GM19324 (cell line): ENCODE measurements at regions not wholly inside any gene's neighbourhood (a gene's known extent, or its start where the extent isn't known, plus 50 kb on each side); places are given as distances from the start of the nearest gene placed in this dataset.
"Not testable (repeated sequence)": the region's sequence is repeated elsewhere in the genome, so short reads cannot be mapped to it uniquely, and the experiment has no call there.

ENCODE experiments used
- ATAC-seq: cut with Tn5 transposase; IDR thresholded peaks from one replicate; pipeline ENCODE4 v1.9.1; 2021; ENCODE audit warnings: mild to moderate bottlenecking, moderate library complexity; ENCODE audit not compliant: unreplicated experiment, low FRiP score

GRCh38 chr2:131668794-131669540 lies 141.3 kb downstream of the CCDC74A start:
- ATAC-seq = not testable (repeated sequence)

GRCh38 chr2:131671841-131672470 lies 144.3 kb downstream of the CCDC74A start:
- ATAC-seq = not testable (repeated sequence)

- peak; percentile 81 for ATAC-seq
Observed at GRCh38 chr2:131672471-131673399, 145.0 kb downstream of the CCDC74A start.

GRCh38 chr2:131673400-131674173 lies 145.9 kb downstream of the CCDC74A start:
- peak; percentile 98 for ATAC-seq

- ATAC-seq = no peak
Observed at GRCh38 chr2:131674174-131674507, 146.5 kb downstream of the CCDC74A start.

- not testable (repeated sequence) for ATAC-seq
Observed at GRCh38 chr2:131681611-131682121, 154.0 kb downstream of the CCDC74A start.

- ATAC-seq = peak; percentile 100
Observed at GRCh38 chr2:131682122-131682944, 154.6 kb downstream of the CCDC74A start.

- ATAC-seq = peak; percentile 42
Observed at GRCh38 chr2:131682945-131683330, 155.2 kb downstream of the CCDC74A start.

GRCh38 chr2:131684631-131685316 lies 157.1 kb downstream of the CCDC74A start:
- not testable (repeated sequence) for ATAC-seq

- not testable (repeated sequence) for ATAC-seq
Observed at GRCh38 chr2:131686164-131686893, 158.6 kb downstream of the CCDC74A start.

- ATAC-seq = not testable (repeated sequence)
Observed at GRCh38 chr2:131686894-131687238, 159.2 kb downstream of the CCDC74A start.

- ATAC-seq = not testable (repeated sequence)
Observed at GRCh38 chr2:131689066-131689465, 161.4 kb downstream of the CCDC74A start.

GRCh38 chr2:131711268-131711667 lies 183.6 kb downstream of the CCDC74A start:
- ATAC-seq = not testable (repeated sequence)

GRCh38 chr2:131717907-131718306 lies 190.2 kb downstream of the CCDC74A start:
- not testable (repeated sequence) for ATAC-seq

- not testable (repeated sequence) for ATAC-seq
Observed at GRCh38 chr2:131721163-131721562, 193.5 kb downstream of the CCDC74A start.

- ATAC-seq = not testable (repeated sequence)
Observed at GRCh38 chr2:131722256-131722655, 194.6 kb downstream of the CCDC74A start.

GRCh38 chr2:131724019-131724418 lies 196.3 kb downstream of the CCDC74A start:
- ATAC-seq = no peak

- ATAC-seq = not testable (repeated sequence)
Observed at GRCh38 chr2:131728451-131728850, 200.8 kb downstream of the CCDC74A start.
